Breast epithelium (tissue), 3 donors: ENCODE measurements at regions not wholly inside any gene's neighbourhood (a gene's known extent, or its start where the extent isn't known, plus 50 kb on each side); places are given as distances from the start of the nearest gene placed in this dataset.

ENCODE experiments used
- CTCF ChIP-seq, 3 donors: fragments of 450-650 bp; IDR thresholded peaks; one replicate each; pipeline ENCODE4 v1.5.1; 2016 to 2017; ENCODE audit warnings: antibody characterized with exemption in 3 of 3, mild to moderate bottlenecking in 3 of 3, moderate library complexity in 3 of 3
- POLR2A ChIP-seq: fragments of 450-650 bp; IDR thresholded peaks from one replicate; pipeline ENCODE4 v1.6.1; 2016; ENCODE audit warnings: antibody characterized with exemption, mild to moderate bottlenecking, moderate library complexity

- TF ChIP-seq CTCF (IDR thresholded peaks at IDR 0.05) (no peak), POLR2A (no peak)
Observed at GRCh38 chr2:204156456-204156855, 219.9 kb downstream of the ICOS start.
